ENCODE measurements at regions not wholly inside any gene's neighbourhood (a gene's known extent, or its start where the extent isn't known, plus 50 kb on each side); places are given as distances from the start of the nearest gene placed in this dataset.
"Not testable (repeated sequence)": the region's sequence is repeated elsewhere in the genome, so short reads cannot be mapped to it uniquely, and the experiment has no call there.

GRCh38 chrY:17668037-17668436 lies 212.0 kb downstream of the CDY2B start:
- H3K27ac Mint-ChIP-seq, H3K4me3 Mint-ChIP-seq, H3K27me3 Mint-ChIP-seq: not testable (repeated sequence)

GRCh38 chrY:17643052-17643451 lies 237.0 kb downstream of the CDY2B start:
- H3K4me3 Mint-ChIP-seq; H3K36me3 Mint-ChIP-seq; H3K4me1 Mint-ChIP-seq; ATAC-seq (ENCODE audit: low read depth); POLR2A ChIA-PET; H3K27ac Mint-ChIP-seq; H3K27me3 Mint-ChIP-seq; DNase-seq; H3K9me3 Mint-ChIP-seq: not testable (repeated sequence)

More at GRCh38 chrY:17668037-17668436, 212.0 kb downstream of the CDY2B start:
- H3K4me1 Mint-ChIP-seq; H3K9me3 Mint-ChIP-seq; DNase-seq; POLR2A ChIA-PET; H3K36me3 Mint-ChIP-seq; ATAC-seq (ENCODE audit: low read depth): not testable (repeated sequence)

DNA sequence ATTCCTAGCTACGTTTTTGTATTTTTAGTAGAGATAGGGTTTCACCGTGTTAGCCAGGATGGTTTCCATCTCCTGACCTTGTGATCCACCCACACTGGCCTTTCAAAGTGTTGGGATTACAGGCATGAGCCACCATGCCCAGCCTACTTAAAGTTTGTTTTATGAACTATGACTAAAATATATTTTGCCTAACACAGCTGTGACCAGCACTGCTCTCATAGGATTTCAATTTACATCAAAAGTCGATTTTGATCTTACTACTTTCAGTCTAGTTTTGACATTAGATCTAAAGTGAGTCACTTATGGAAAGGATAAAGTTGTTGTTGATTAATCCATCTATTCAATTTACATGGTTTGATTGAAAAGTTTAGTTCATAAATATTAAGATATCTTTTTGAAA lies 245.5 kb downstream of the CDY2B start:
- POLR2A ChIA-PET; ATAC-seq (ENCODE audit: low read depth); H3K27ac Mint-ChIP-seq: not testable (repeated sequence)

DNA sequence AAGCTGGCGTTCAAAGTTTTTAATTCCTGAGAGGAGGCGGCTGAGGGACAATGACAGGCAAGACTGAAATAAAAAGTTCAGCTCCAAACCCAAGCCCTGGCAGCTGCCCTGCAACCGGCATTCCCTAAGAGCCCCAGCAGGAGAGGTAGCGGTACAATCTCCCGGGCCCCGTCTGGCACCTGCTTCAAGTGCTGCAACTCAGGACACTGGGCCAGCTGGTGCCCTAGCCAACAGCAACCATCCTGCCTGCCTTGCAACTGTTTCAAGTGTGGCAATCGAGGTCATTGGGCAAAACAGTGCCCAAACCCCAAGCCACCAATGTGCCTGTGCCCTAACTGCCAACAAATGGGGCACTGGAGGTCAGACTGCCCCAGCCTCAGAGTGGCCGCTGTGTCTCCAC lies 268.8 kb downstream of the CDY2B start:
- ATAC-seq (ENCODE audit: low read depth); POLR2A ChIA-PET; H3K4me1 Mint-ChIP-seq; H3K27me3 Mint-ChIP-seq; DNase-seq; H3K4me3 Mint-ChIP-seq; H3K36me3 Mint-ChIP-seq; H3K27ac Mint-ChIP-seq; H3K9me3 Mint-ChIP-seq: not testable (repeated sequence)

More for the DNA sequence above, 245.5 kb downstream of the CDY2B start:
- DNase-seq, H3K27me3 Mint-ChIP-seq, H3K4me3 Mint-ChIP-seq, H3K36me3 Mint-ChIP-seq, H3K9me3 Mint-ChIP-seq, H3K4me1 Mint-ChIP-seq: not testable (repeated sequence)

DNA sequence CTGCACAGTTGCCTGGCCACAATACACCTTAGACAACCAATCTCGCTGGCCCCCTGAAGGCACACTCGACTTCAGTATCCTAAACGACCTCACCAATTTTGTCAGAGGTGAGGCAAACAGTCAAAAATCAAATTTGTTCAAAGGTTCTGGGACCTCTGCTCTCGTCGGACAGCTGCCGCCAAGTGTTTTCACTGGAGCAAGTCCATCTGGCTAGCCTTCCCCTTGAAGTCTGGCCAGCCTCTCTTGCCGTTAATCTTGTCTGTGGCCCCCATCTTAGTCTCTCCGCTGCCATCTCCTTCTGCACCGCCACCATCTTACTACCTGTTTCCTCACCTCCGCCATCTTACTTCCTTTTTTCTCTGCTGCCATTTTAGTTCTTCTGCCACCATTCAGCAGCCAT lies 269.4 kb downstream of the CDY2B start:
- H3K4me3 Mint-ChIP-seq; ATAC-seq (ENCODE audit: low read depth); DNase-seq; POLR2A ChIA-PET; H3K36me3 Mint-ChIP-seq; H3K9me3 Mint-ChIP-seq; H3K27me3 Mint-ChIP-seq; H3K4me1 Mint-ChIP-seq; H3K27ac Mint-ChIP-seq: not testable (repeated sequence)

DNA sequence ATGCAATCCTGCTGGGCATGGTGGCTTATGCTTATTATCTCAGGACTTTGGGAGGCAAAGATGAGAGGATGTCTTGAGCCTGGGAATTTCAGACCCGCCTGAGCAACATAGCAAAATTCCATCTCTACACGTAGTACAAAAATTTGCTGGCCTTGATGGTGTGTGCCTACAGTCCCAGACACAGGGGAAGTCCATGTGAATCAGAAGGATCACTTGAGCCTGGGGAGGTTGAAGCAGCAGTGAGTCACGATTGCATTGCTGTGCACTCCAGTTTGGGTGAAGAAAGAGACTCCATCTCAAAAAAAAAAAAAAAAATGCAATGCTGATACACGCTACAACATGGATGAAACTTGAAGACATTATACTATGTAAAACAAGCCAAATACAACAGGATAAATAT lies 272.9 kb downstream of the CDY2B start:
- ATAC-seq (ENCODE audit: low read depth); H3K9me3 Mint-ChIP-seq; H3K4me1 Mint-ChIP-seq; H3K27ac Mint-ChIP-seq; H3K27me3 Mint-ChIP-seq; H3K4me3 Mint-ChIP-seq; POLR2A ChIA-PET; DNase-seq; H3K36me3 Mint-ChIP-seq: not testable (repeated sequence)

GRCh38 chrY:17599263-17599662 lies 280.8 kb downstream of the CDY2B start:
- ATAC-seq (ENCODE audit: low read depth); H3K27me3 Mint-ChIP-seq; H3K9me3 Mint-ChIP-seq; H3K27ac Mint-ChIP-seq; H3K4me1 Mint-ChIP-seq; DNase-seq; H3K36me3 Mint-ChIP-seq; POLR2A ChIA-PET; H3K4me3 Mint-ChIP-seq: not testable (repeated sequence)

DNA sequence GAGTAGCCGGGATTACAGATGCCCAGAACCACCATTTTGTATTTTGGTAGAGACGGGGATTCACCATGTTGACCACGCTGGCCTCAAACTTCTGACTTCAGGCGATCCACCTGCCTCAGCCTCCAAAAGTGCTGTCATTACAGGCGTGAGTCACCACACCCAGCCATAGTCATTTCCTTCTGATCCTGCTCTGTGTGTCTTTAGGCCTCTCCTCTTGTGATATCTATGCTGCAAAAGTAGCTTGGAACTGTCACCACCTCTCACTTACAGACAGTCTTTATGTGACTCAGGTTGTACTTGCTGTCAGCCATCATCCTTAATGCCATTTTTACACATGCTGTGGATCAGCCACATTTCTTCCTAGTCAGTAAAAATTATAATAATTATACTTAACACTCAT lies 286.3 kb downstream of the CDY2B start:
- ATAC-seq (ENCODE audit: low read depth), result not testable (repeated sequence)

DNA sequence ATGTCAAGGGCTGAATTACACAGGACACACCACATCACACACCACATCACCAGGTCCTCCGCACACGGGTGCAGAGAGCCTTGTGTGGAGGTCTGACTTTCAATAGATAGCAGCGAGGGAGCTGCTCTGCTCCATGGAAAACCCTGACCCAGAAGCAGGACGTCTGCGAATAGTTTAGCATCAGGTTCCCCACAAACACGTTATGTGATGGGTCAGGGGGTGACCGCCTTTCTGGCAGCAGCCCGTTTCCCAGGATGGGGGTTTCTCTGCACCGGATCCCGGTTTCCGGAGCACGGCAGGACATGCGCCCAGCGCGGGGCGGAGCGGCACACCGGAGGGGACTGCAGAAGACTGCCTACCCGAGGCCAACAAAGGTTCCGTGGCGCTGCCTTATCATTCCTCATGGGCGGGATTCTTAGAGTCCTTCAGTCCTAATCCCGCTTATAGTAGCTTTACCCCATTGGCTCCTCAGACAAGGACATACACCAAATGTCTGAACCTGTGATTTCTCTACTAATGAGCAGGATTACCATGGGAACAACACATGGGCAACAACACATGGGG lies 300.0 kb downstream of the CDY2B start:
- H3K4me3 Mint-ChIP-seq, H3K4me1 Mint-ChIP-seq, DNase-seq, H3K9me3 Mint-ChIP-seq, H3K27me3 Mint-ChIP-seq, H3K27ac Mint-ChIP-seq, POLR2A ChIA-PET, H3K36me3 Mint-ChIP-seq: not testable (repeated sequence)
- ATAC-seq (ENCODE audit: low read depth), result peak; percentile 18

More for the DNA sequence above, 286.3 kb downstream of the CDY2B start:
- H3K27me3 Mint-ChIP-seq, POLR2A ChIA-PET, H3K9me3 Mint-ChIP-seq, H3K27ac Mint-ChIP-seq, DNase-seq, H3K4me3 Mint-ChIP-seq, H3K36me3 Mint-ChIP-seq, H3K4me1 Mint-ChIP-seq: not testable (repeated sequence)

DNA sequence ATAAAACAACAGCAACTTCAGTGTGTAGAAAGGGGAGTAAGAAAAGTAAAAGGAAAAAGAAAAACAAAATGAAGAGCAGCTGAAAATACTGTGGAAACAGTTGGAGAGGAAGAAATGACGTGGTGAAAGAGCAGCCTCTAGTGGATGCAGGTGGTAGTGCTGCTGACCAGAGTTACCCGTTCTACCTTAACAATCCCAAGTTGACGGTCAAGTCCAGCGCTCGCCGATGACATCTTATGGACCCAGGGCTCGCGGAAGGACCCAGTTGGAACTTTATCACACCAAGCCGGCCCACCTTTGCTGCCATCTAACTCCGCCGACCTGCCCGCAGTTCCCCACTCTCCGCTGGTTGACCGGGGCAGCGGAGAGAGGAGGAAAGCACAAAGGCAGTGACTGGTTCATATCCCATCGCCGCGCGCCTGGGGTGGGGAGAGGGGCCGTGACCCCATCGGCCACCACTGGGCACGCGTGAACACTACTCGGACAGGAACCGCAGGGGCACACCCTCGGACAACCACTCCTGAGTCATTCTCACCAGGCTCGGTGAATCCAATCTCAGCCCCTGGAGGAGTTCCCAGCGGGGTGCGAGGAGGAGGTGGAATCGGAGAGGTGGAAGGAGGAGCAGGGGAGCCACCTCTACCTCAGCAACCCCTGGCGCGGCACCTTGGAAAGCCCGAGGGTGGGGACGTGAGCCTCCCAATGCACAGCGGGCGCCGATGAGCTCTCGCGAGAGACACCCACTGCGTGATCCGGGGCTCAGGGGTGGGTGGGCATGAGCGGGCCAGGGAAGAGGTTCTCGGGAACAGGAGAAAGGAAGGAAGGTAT lies 300.7 kb downstream of the CDY2B start:
- peak; percentile 16 for DNase-seq
- POLR2A ChIA-PET, H3K27me3 Mint-ChIP-seq, H3K9me3 Mint-ChIP-seq, H3K4me1 Mint-ChIP-seq, H3K27ac Mint-ChIP-seq, H3K36me3 Mint-ChIP-seq: not testable (repeated sequence)
- peak; percentile 61 for ATAC-seq (ENCODE audit: low read depth)
- peak overlapping the region; percentile 42 for H3K4me3 Mint-ChIP-seq

DNA sequence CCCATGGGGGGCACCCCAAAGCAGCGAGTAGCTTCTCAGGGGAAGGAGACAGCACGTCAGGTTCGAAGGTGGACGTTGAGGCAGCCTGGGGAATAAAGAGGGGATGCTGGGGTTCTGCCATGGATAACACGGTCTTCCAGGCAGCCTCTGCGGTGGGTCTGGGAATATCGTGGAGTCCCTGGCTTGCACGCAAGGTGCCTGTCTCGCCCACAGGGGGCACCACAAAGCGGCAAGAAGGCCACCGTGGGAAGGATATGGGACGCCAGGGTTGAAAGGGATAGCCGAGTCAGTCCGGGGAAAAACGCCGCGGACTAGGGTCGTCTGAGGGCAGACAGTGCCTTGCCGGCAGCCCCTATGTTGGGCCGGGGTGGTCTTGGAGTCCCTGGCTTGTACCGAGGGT lies 316.9 kb downstream of the CDY2B start:
- not testable (repeated sequence) for H3K27me3 Mint-ChIP-seq

More for the DNA sequence above, 316.9 kb downstream of the CDY2B start:
- H3K4me3 Mint-ChIP-seq; H3K36me3 Mint-ChIP-seq; H3K27ac Mint-ChIP-seq; POLR2A ChIA-PET; H3K9me3 Mint-ChIP-seq; ATAC-seq (ENCODE audit: low read depth); DNase-seq; H3K4me1 Mint-ChIP-seq: not testable (repeated sequence)

All from activated naive CD8-positive, alpha-beta T cell treated with anti-CD3 and anti-CD28 coated beads, Interleukin-2, amount 10 ng/mL, durations not matched to agents 7 days and 5 days (primary cell).